Fibroblast of skin of abdomen (primary cell): ENCODE measurements at regions not wholly inside any gene's neighbourhood (a gene's known extent, or its start where the extent isn't known, plus 50 kb on each side); places are given as distances from the start of the nearest gene placed in this dataset.
A peak's percentile ranks its signal among the peaks of the same experiment; 100 is the strongest.
"Not testable (repeated sequence)": the region's sequence is repeated elsewhere in the genome, so short reads cannot be mapped to it uniquely, and the experiment has no call there.

Experiments
- DNase-seq: peaks from one replicate; pipeline ENCODE4 v3.0.0-alpha.2; 2013

- no peak for DNase-seq
Observed at GRCh38 chr5:148708854-148709253, 54.5 kb upstream of the HTR4 start.

DNA sequence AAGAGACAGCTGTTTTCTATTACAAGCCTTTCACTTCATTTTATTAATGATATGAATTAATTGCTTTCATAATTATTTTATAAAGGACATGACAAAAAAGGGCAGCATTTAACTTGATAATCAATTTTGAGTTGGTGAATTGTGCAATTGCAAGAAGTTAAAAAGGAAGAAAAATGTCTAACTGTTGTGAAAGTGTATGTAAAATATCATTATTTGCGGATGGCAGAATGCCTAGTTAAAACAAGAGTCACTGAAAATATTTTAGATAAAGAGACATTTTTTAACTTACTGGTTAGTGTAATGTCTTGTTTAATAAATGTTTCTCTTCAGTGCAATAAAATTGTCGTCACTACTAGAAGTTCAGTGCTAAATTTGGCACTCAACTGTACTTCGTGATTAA, 57.6 kb upstream of the HTR4 start:
- no peak for DNase-seq

GRCh38 chr5:148713735-148714508, 59.6 kb upstream of the HTR4 start:
- DNase-seq: no peak

GRCh38 chr5:148716716-148717115, 62.4 kb upstream of the HTR4 start:
- DNase-seq: no peak

GRCh38 chr5:148717668-148718067, 63.3 kb upstream of the HTR4 start:
- no peak for DNase-seq

DNA sequence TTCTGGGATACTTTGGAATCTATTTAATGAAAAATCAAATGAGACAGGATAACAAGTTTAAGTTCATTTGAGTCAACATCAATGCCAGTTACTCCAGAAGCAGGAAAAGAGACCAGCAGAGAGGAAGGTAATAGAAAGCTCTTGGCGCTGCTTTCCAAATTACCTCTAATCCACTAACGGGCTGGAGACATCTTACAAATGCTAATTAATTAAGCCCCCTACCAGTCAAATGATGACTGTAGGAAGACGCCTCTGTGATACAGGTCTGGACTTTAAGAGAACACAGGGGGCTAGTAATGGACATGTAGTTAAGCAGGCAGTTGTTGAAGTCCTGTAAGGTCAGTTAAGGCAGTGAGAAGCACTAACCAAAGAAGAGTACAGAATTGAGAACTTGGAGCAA, 65.3 kb upstream of the HTR4 start:
- no peak for DNase-seq

DNA sequence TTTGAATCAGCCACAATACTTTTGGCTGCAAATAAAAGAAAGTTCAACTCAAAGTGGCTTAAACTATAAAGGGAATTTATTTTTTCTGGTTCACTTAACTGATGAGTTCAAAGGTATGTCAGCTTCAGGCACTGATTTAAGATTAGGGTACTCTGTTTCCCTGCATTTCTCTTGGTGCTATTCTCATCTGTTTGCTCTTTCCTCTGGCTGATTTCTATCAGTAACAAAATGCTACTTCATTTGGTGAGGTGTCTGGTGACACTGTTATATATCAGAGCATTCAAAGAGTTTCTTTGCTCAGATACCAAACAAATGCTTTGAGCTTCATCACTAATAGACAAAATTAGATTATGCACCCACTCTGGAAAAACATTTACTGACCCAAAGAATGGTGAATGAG, 65.9 kb upstream of the HTR4 start:
- no peak for DNase-seq

DNA sequence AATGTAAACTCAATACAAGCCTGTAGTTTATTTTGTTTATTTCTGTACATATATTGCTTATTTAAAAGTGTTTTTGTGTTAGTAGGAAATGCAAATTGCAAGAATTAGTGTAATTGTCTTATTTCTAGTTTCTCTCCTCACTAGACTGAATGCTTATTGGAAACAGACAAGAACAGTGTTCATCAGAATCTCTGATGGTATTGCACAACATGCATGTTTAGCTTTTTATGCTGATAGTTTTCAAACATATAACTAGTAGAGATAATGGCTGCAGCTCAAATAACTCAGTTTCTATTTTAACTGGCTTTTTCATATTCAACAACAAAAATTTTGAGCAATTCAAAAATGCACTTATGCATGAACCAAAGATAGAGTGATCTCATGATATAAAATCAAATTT, 68.8 kb upstream of the HTR4 start:
- no peak for DNase-seq

DNA sequence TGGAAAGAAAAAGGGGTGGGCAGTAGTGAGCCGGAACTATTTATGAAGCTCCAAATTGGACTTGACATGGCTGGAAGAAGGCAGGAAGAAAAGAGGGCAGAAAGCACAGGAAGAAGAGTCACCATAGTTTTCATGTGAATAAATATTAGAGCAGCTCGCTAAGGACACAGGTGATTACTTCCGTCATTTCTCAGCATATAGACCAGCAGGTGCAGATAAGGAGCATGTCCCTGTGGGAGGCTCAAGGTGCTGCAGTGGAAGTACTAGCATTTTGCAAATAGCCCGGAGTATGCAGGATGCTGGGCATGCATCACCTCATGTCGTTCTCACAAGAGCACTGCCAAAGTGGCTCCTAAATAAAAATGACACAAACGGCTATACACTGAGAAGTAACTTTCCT, 71.3 kb upstream of the HTR4 start:
- no peak for DNase-seq

DNA sequence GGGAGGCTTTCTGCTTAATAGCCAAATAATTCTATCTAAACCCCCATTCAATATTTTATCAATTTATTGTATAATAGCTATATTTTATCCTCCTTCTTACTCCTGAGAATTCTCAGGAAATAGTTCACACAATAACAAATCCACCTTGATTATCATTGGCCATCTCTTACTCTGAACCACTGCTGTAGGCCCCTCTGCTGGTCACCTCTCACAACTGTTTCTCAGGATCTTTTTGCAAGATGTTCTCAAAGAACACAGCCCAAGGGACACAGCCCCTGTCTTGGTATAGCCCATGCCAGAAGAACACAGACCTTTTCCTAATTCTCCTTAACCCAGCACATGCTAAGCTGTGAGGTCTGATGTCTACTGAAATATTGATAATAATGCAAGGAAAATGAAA, 74.9 kb upstream of the HTR4 start:
- no peak for DNase-seq

- DNase-seq: peak; percentile 66
Observed at GRCh38 chr5:148730270-148730669, 75.9 kb upstream of the HTR4 start.

DNA sequence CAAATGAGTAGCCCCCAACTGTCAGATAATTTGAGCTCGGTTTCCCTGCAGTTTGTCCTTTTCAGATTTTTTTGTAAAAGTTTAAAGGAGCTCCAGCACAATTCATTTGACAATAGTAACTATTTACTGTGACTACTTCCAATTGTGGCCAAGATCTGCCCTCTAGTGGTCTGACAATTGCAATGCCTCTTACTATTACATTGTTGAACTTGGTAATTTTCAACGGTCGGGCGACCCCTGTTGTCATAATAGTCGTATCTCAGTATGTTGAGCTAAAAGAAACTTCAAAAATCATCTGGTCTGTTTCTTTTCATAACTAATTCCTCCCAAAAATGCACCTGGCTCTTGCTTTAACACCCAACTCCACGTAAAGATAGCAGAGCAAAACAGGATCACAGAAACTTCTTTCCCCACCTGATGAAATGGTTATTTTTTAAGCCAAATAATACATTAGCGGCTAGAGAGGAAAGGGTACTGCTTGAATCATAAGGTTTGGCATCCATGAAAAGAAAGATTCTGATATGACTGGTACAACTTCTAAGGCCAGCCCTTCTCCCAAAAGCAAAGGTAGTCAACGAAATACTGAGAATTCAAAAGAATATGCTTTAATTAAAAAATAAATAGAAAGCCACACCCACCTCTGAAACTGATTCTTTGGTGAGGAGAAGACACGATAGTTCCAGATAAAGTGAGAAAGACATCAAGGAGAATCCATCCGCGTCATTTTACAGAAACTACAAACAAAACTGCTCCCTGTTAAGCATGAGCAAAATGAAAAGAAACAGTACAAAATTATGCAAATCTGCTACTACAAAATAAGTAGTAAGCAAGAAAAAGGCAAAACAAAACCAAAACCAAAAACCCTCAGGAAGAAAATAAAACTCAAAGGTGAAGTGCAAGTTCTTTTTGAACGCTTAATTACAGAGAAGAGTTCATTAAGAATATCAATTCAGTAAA, 76.9 kb upstream of the HTR4 start:
- peak; percentile 77 for DNase-seq

DNA sequence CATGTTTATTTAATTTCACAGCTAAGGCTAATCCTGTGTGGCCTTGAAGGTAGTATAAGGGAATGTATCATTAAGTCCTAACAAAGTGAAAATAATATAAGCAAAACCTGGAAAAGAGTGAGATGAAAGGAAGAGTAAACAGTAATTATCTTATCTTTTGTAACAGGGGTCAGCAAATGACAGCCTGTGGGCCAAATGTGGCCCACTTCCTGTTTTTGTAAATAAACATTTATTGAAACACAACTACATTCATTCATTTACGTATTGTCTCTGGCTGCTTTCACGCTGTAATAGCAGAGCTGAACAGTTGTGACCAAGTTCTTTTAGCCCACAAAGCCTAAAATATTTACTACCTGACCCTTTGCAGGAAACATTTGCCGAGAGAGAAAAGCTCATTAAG, 78.4 kb upstream of the HTR4 start:
- DNase-seq: no peak

DNA sequence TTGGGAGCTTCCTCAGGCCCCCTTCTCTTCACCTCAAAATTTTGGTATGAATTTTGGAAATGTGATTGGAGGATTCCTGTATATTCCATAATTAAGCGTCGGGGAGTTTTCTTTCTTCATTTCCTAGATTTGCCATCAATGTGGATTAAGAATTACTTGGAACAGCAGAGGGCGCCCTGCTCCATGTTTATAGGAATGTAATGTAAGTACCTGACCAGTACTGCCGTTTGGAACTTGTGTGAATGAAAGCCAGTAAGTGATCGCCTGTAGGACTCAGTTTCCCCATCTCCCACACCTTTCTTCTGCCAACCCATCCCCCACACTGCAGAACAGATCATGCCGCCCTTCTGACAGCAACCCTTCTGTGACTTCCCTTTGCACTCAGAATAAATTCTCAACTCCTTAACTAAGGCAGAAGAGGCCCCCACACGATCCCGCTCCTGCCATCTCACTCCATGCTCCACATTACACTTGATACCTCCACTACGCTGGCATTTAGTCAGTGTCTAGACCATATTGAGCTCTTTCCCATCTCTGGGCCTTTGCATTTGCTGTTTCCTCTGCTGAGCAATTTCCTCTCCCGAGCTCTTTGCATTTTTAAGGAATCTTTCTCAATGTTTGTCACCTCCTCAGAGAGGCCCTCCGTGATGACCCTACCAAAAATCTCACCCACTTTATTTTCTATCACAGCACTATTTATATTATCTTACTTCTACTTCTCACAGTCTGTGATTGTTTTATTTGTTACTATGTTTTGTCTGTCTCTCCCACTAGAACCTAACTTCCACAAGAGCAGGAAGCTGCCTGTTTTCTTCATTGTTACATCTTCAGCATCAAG, 79.5 kb upstream of the HTR4 start:
- peak; percentile 70 for DNase-seq

- no peak for DNase-seq
Observed at GRCh38 chr5:148734518-148734917, 80.2 kb upstream of the HTR4 start.

DNA sequence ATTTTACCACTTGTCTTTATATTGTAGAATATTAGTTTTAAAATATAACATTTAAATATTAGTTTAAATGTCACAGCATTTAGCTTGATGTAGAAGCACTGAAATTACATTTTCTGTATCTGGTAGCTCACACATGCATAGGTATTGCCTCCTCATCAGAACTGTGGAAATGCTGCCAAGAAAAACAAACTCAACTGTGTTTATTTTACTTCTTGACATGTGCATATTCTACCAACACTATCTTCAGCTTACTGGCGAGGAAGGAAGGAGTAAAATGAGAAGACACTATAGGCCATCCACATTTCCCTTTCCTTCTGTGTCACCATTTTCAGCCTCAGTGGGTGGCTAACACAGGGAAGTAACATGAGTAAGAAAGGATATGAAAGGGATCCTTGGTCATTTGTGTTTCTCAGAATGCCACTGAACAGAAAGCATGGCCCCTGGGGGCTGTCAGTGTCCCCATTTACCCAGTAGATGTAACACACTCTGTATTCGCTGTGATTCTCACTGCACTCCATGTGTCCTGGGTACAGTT, 81.0 kb upstream of the HTR4 start:
- no peak for DNase-seq

- no peak for DNase-seq
Observed at GRCh38 chr5:148739023-148739422, 84.7 kb upstream of the HTR4 start.

GRCh38 chr5:148739524-148739923, 85.2 kb upstream of the HTR4 start:
- DNase-seq: no peak

DNA sequence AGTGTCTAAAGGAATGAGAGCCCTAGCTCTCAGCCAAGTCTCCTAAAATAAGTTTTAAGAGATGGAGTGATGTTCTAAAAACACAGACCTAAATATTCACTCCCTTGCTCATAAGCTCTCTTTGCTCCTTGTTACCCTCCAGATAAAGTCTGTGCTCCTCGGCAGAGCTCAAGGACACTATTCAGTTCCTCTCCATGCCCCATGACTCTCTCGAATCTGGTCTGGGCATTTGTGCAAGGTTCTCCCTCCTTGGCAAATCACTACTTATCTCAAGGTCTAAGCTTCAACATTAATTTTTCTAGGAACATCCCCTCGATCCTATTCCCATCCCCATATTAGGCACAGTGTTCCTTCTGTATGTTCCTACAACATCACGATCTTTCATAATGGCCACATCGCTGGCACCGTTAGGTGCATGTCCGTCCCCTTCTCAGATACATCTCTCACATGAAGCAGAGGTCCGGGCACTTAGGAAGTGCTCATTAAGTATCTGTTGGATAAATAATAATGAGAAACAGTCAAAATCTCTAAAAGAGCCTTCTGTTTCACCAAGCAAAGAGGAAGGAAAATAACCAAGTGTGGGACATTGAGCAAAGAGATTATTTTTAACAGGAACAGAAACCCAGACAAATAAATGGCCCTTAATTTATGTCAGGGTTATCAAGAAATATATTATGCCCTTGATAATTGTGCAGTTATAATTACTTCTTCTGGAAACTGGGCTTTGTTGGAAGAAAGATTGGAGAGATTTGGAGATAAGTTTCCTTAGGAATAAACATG, 85.9 kb upstream of the HTR4 start:
- no peak for DNase-seq

DNA sequence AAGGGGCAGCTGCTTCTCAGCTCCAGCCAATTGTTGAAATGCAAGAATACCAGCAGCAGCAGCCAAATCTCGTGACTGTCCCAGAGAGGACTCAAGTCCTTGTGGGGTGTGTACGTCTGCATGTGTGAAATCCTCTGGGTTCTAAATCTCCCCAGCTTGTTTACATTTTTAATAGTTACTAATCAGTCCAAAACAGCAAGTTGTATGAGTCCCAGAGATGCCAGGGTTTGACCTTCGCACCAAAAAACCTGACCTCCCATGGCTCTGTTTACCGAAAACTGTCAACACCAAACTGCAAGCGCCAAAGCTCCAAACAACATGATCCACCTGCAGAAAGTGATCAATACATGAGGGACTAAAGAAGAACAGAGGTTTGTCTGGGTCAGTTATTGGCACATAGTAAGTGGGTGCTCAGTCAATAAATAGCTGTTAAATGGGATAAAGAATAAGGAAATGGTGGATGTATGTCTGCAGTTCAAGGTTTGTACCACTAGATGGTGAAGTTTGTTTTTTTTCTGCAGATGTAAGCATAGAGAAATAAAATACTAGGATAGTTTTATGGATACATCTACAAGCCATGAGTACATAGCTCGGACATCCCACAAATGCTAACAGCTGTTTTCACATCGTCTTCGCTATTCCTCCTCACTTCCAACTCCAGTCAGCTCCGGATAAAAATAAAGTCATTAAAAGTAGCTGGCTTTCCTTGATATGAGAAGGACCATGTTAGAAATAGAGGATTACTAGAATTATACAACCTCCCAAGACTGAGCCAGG, 85.3 kb upstream of the ADRB2 start:
- DNase-seq: peak; percentile 64

GRCh38 chr5:148741766-148742165, 84.6 kb upstream of the ADRB2 start:
- DNase-seq: not testable (repeated sequence)
